Loucy (cell line): ENCODE measurements at regions not wholly inside any gene's neighbourhood (a gene's known extent, or its start where the extent isn't known, plus 50 kb on each side); places are given as distances from the start of the nearest gene placed in this dataset.

Source experiments
- EZH2phosphoT487 ChIP-seq: fragments of 200-600 bp; IDR thresholded peaks from 2 replicates; pipeline ENCODE4 v1.6.1; 2018; ENCODE audit warnings: antibody characterized with exemption, mild to moderate bottlenecking, moderate library complexity, borderline replicate concordance
- TF ChIP-seq, protein P1 (sequence below): fragments of 200-600 bp; sonication (generic); conservative IDR thresholded peaks from 2 replicates; pipeline ENCODE4 v1.5.1; 2014; ENCODE audit warnings: mild to moderate bottlenecking, antibody characterized with exemption, low read length

DNA sequence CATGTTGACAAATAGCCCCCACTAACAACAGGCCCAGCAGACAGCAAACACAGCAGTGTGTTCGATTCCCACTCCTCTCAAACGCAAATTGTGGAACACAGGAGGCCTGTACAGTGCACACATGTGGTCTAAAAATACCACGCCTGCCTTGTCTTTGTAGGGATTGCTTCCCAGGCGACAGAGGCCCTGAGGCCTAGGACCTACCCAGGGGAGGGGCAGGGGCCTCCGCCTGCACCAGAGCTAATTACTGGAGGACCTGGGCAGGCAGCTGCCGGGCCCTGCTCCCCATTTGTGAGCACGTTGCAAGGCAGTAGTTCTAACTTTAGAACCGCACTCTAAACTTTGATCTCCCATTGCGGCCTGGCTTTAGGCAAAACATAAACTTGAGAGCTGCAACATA lies 316.0 kb downstream of the TXNL1 start:
- TF ChIP-seq, protein P1, sequence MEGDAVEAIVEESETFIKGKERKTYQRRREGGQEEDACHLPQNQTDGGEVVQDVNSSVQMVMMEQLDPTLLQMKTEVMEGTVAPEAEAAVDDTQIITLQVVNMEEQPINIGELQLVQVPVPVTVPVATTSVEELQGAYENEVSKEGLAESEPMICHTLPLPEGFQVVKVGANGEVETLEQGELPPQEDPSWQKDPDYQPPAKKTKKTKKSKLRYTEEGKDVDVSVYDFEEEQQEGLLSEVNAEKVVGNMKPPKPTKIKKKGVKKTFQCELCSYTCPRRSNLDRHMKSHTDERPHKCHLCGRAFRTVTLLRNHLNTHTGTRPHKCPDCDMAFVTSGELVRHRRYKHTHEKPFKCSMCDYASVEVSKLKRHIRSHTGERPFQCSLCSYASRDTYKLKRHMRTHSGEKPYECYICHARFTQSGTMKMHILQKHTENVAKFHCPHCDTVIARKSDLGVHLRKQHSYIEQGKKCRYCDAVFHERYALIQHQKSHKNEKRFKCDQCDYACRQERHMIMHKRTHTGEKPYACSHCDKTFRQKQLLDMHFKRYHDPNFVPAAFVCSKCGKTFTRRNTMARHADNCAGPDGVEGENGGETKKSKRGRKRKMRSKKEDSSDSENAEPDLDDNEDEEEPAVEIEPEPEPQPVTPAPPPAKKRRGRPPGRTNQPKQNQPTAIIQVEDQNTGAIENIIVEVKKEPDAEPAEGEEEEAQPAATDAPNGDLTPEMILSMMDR, result no peak
- TF ChIP-seq EZH2phosphoT487, result no peak
